Anterior cingulate cortex (tissue), 58 donors: ENCODE measurements at regions not wholly inside any gene's neighbourhood (a gene's known extent, or its start where the extent isn't known, plus 50 kb on each side); places are given as distances from the start of the nearest gene placed in this dataset.

Source experiments
- DNase-seq, 58 donors: peaks; one replicate each; lab custom pipeline; 2025; lab: John Stamatoyannopoulos, UW

DNA sequence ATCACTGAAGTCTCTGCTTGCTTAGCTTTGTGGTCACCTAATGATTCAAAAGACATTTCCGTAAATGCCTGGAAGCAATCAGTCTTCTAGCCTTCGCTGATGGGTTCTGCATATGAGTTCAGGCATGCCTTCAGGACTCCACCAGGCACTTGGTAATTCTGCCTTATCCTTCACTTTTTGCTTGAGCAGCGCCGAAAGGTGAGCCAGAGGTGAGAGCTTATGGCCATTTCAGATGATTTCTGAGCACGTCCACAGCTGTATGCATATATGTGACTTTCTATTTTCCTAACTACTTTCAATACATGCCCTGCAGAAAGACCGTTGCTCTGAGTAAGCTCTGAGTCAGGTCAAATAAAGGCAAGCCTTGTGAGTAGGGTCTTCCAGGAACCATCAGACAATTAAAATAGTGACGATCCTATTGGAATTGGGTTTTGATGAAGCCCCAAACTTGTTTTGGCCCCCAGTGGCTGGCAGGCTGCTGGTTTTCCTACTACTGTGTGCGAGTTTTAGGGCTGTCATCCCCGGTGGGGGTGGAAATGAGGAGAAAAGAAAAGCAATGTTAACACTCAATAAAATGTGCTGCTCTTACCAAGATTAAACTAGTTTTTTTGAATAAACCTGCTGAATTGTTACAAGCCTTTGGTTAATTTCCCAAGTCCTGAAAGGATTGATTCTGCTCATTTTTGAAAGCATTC is 154.4 kb upstream of the AKR1E2 start:
- DNase-seq = no peak

DNA sequence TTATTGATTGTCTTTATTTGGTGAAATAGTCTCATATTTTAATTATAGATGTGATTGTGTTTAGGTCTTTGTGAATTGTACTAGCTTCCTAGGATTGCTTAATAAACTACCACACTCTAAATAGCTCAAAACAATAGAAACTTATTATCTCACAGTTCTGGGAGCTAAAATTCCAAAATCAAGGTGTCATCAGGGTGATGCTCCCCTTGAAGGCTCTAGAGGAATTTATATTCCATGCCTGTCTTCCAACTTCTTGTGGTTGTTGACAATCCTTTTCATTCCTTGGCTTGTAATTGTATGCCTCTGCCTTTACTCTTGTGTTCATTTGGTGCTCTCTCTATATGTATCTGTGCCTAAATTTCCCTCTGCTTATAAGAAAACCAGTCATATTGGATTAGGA is 155.3 kb upstream of the AKR1E2 start:
- no peak for DNase-seq

DNA sequence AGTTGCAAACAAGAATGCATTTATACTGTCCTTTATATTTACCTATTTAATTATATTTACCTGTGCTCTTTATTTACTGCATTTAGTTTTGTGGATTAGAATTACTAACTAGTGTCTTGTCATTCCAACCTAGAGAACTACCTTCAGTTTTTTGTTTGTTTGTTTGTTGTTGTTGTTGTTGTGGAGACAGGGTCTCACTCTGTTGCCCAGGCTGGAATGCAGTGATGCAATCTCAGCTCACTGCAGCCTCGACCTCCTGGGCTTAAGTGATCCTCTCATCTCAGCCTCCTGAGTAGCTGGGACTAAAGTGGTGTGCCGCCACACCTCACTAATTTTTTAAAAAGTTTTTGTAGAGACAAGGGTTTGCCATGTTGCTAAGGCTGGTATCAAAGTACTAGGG is 156.4 kb upstream of the AKR1E2 start:
- no peak for DNase-seq

DNA sequence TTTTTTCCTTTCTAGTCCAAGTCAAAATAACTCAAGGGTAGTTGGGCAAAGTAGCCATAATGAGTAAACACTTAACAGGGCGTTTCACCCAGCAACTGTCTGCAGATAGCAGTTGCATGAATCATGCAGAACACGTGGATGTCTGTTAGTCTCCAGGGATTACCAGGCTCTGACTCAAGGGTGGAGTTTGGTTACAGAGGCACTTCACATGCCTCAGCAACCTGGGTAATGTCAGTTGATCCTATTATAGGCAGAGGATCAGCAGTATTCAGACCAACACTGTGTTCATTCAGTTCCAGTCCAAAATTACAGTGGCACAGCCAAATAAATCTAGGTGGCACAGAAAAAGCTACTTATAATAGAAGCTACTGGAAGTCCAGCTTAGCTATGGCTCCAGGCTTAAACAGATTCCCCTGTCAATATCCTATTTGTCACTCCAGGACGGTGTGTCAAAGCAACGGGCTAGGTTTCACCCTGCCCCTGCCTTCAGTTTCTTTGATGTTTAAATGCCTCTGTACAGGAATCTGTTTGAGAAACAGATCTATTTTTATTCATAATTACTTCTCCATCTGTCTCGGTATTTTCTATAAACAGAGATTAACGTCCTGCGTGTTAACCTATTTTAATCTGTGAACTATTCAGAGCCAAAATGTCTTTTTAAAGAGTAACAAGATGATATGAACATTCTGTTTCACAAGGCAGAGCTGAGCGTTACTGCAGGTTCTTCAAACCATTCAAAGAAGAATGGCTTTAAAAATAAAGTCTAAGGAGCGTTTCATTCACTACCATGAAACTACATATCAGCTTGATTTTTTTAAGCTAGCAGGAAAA is 162.6 kb upstream of the AKR1E2 start:
- DNase-seq = peak in 7 of 58 donors; percentile 2 to 35 (median 14)

DNA sequence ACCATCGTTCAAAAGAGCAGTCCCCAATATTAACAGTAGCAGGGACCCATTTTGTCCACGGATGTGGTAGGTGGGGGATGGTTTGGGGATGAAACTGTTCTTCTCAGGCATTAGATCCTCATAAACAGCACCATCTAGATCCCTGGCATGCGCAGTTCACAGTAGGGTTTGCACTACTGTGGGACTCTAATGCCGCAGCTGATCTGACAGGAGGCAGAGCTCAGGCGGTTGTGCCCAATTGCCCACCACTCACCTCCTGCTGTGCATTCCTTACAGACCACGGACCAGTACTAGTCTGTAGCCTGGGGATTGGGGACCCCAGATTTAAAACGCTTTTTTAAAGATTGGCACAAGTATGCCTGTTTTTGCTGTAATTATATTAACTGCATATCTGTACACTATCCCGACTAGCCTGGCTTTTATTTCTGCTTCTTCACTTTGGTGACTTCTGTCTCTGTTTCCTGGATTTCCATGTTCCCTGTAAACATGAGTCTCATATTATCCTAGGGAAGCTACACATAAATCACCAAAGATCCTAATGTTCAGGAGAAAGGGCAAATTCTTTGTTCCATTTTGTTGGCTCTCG is 163.3 kb upstream of the AKR1E2 start:
- DNase-seq = no peak

DNA sequence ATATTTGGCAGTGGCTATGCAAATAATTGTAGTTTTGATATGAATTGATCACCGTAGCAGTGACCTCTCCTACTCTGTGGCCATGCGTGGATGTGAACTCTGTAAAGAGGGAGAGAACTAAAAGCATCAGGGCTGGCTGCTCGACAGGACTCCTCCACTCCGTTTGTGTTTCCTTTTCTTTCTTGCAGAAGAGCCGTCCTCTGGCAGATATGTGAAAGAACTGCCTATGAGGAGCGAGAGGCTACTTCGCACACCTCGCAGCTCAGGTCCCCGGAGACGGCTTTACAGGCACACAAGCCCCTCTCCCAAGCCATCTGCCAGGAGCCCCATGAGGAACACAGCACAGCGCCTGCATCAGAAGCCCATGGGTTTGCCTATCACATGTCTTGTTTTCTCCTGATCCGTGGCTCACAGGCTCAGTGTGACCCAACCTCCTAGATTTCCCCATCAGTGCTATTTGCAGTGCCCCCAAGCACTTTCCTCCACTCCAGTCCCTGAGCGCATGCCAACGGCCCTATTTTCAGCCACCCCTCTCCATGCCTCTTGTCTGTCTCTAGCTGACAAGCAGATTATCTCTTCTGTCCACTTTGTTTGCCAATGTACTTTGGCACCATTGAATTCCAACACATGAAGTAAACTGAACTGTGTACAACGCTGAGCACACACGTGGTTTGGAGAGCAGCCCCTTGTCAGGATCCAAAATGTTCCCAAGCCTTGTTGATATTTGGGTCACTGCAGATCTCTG is 164.3 kb upstream of the AKR1E2 start:
- no peak for DNase-seq

DNA sequence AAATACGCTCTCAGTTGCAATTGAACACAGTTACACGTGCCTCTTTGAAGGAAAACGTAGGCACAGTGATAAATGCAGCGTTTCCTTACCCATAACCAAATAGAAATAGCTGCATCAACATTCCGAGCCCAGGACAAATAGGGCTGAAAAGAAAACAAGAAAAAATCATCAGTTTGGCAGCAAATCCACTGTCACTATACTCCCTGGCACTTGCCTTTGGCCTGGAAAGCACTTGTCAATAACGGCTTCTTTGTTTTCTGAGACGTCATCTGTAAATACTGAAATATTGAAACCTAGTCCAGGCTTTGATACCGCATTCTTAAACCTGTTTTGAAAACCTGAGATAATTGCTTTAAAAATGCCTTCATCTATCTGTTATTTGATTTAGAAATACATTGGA is 167.2 kb upstream of the AKR1E2 start:
- DNase-seq = peak in 1 of 58 donors; percentile 15

DNA sequence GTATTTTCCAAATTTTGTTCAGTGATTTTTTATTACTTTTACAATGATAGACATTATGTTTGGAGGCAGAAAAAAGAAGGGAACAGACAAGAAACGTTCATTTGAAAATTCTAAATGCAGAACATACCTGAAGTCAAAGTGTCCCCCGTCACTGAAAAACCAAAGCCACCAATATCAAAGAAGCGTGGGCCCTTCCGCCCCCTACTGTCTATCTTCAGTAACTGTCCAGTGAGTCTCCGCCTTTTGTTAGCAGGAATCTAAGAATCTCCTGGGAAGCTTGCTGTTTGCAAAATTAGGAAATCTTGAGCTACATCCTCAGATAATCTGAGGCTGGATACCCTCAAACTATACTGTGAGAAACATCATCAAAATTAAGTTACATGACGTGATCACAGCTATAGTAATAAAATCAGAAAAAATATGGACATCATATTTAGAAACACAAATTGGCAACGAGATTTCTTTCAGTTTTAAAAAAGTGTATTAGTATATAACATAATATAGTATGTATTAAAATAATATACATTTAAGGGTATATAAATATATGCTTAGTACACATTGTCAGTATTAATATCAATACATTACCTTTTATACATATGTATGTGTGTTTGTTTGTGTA is 169.3 kb upstream of the AKR1E2 start:
- peak in 22 of 58 donors; percentile 2 to 57 (median 13) for DNase-seq

DNA sequence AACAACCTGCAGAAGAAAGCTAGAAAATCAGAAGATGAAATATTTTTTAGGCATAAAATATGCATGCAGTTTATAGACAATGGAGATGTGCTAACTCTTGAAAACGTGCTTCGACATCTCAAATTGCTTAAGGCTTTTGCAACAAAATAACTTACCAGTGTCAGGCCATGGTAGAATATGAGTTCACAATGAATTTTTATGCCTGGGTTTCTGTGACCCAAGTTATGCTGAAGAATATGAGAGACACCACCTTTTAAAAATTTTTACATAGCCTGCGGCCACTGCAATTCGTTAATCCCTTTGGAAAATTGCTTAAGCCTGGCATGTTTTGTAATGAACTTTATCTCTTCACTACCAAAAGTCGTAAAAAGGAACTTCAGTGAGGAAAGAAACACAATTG is 170.1 kb upstream of the AKR1E2 start:
- DNase-seq = no peak

DNA sequence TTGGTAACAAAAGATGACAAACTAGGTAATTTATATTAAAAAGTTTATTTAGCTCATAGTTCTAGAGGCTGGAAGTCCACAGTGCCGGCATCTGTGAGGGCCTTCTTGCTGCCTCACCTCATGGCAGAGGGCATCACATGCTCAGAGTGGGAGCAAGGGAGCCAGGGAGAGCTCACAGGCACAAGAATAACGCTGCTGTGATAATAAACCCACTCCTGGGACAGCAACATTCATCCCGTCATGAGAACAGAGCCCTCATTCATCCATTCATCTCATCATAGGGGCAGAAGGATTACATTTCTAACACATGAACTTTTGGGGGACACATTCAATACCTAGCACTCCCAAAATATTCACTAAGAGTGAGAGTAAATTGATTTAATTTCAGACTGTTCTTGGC is 170.6 kb upstream of the AKR1E2 start:
- no peak for DNase-seq

DNA sequence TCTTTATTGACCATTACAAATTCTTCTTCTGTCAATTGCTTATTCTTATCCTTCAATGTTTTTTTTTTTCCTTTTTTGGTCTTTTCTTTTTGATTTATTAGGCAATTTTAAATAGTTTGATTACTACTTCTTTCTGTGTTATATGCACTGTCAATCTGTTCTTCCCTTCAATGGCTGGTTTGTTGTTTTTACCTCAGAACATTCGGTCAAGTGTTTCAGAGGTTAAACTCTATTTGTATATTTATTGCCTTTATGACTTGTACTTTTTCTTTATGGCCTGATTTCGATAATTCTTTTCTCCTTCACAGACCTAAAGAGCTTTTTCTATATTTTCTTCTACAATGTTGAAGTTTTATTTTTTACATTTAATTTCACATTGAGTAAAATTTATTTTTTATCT is 171.5 kb upstream of the AKR1E2 start:
- no peak for DNase-seq

DNA sequence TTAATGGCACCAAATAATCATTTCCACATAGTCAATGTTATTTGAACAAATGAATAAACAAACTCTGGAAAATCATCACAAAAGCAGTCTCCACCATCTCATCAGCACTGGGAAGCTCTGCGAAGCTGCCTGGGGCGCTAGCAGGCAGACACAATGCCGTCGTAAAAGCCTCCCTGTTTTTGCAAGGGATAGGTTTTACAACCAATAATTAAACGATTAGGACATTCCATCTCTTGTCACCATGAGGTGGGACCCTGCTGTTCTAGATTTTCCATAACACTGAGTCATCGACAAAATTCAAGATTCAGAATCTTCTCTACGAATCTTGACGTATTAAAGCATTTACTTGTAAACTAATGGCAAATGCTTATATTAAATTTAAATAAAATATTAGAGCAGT is 172.8 kb upstream of the AKR1E2 start:
- DNase-seq = no peak

DNA sequence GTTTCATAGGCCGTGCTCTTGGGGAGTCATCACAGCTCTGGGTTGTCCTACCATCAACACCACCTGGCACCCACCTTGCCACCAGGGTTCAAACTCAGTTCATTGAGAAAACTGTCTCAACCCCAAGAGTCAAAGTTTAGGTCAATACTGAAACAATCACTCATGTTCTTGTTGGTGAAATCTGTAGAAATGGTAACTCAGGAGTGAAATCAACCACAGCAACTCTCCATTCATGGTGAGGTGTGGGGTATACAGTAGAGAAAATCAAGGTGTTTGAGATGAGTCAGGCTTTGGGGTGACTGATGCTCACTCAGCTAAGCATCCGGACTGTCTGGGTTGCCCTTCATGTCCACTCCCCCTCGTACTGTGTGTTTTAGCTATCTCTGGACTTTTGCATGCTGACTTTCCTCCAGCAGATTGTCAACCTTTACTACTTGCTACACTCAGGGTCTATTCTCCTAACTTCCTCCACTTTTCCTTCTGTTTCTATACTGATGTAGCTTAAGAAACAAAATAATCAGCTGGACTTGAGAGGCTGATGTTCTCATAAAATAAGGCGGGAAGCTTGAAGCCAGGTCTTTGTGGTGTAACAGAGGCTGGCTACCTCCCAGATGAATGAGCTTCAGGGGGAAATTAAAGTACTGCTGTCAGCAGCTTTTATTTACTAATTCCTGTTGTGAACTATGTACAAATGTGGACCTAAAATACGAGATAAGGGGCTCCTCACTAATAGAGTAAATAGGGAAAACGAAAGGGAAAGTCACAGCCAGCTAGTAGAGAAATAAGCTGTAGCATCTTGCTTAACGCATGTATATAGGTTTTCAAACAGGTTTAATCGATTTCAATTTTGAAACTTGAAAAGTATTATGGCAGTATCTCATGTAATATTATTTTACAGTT is 173.6 kb upstream of the AKR1E2 start:
- no peak for DNase-seq

DNA sequence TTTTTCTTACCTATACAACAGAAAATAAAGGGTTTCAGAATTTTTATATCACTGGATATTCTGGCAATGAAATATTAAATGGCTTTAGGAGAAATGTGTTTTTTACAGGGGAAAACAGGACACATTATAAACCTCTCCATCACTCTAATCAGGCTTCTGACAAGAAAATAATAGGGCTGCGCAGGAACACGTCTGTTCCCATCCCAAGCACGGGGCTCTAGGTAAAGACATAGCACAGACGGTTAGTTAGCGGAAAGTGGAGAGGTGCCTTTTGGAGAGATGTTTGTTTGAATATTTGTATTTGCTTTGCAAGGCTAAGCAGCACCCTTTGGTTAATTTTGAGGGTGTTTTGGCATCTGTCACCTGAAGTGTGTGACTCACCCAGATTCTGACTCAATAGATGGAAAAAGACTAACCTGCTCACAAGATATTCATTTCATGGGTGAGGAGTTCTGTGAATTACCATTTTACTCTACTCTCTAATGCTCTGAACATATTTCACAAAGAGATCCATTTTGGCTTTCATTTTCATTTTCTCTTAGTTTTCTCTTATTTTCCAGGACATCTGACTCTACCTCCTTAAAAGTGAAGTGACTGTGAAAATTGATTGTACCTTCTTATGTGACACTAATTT is 174.5 kb upstream of the AKR1E2 start:
- no peak for DNase-seq

DNA sequence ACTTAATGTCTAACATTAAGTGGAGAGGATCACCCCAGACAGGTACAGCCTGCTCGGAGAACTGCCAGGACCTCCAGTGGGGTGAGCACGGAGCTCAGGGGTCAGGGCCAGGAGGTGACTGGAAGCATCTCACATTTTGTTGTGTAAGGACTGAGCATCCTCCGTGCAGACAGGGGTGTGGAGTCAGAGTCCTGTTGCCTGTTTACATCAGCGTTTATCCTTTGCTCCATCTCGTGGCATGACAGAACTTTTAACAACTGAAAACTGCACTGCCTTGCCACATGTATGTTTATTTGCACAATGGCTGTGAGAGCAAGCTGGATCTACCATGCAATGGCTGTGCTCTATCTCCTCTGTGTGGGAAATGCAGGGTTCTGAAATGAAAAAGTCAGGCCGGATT is 175.4 kb upstream of the AKR1E2 start:
- DNase-seq = no peak

DNA sequence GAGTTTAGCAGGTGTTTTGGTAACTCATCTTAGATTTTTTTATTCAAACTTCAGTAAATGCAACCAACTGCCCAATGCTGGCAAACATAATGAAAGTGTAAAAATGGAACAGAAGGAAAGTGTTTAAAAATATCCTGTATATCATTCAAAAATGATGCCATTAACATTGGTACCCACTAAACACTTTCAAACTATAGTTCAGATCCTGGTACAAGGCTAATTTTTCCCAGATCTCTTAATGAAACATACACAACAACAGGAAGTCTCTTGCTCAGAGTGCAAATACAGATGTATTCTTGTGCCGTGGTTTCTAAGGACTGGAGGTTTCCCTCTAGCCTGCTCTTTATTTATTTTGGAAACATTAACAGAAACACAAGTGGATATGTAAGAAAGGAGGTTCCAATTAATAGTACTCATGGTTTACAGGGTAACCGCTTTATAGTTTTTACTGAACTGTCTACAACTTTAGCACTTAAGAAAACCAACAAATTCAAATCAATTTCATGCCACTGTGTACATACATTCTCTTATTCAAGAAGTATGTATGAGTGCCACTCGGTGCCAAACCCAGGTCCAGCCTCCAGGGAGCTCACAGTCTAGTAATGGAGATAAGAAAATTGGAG is 176.0 kb upstream of the AKR1E2 start:
- DNase-seq = no peak

DNA sequence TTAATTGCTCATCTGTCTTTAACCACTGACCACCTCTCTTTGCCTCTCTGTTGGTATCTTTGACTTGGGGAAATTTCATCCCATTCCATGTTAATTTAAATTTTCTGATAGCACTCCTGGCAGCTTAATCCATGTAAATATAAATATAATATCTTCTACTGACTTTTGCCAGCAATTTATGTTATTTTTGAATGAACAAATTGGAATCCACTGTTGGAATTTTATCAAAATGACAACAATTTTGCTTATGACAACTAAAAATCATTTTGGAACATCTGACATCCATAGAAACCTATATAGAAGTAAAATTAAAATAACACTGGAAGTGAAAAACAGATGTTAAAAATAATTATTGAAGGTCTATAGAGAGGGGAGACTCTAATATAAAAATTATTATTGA is 176.5 kb upstream of the AKR1E2 start:
- DNase-seq = no peak

DNA sequence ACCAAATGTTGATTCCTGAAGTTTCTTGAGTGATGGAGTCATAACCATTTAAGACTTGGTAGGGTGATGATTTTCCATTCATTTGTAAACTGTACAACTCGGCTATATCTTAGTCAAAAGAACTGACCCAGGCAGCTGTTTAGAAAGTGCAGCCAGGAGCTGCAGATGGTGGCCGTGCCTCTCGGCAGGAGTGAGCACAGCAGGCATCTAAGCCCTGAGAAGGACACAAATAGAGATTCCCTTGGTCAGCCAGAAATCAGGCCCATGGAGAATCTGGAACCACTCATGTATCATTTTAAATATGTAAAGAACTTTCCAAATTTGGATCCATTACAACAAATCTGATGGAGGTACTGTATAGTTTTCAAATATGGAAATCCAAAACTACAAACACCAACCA is 177.0 kb upstream of the AKR1E2 start:
- DNase-seq = no peak
